Neural progenitor cell (in vitro differentiated cells): ENCODE measurements at regions not wholly inside any gene's neighbourhood (a gene's known extent, or its start where the extent isn't known, plus 50 kb on each side); places are given as distances from the start of the nearest gene placed in this dataset.

ENCODE experiments used
- DNase-seq: peaks from one replicate; pipeline ENCODE4 v3.0.0-alpha.2; 2016; ENCODE audit warnings: low spot score
- H2AFZ ChIP-seq: fragments of 200-600 bp; sonication (generic); replicated peaks from 2 replicates; pipeline ENCODE4 v1.6.1; 2016; ENCODE audit warnings: antibody characterized with exemption
- H3F3A ChIP-seq: fragments of 200-600 bp; sonication (generic); 2 replicates; pipeline ENCODE4 v1.6.1; 2016; ENCODE audit warnings: antibody characterized with exemption, low read depth
- H3K27ac ChIP-seq: fragments of 200-600 bp; sonication (generic); 2 replicates; pipeline ENCODE4 v1.5.1; 2016; ENCODE audit warnings: mild to moderate bottlenecking
- H3K27me3 ChIP-seq: fragments of 200-600 bp; sonication (generic); 2 replicates; pipeline ENCODE4 v1.6.1; 2016; ENCODE audit warnings: mild to moderate bottlenecking, moderate library complexity
- H3K36me3 ChIP-seq: fragments of 200-600 bp; sonication (generic); 2 replicates; pipeline ENCODE4 v1.5.1; 2016
- H3K4me1 ChIP-seq: fragments of 200-600 bp; sonication (generic); 2 replicates; pipeline ENCODE4 v1.6.1; 2016; ENCODE audit warnings: mixed run types
- H3K4me2 ChIP-seq: fragments of 200-600 bp; sonication (generic); 2 replicates; pipeline ENCODE4 v1.6.1; 2016
- H3K4me3 ChIP-seq: fragments of 200-600 bp; sonication (generic); 2 replicates; pipeline ENCODE4 v1.5.1; 2016
- H3K79me2 ChIP-seq: fragments of 200-600 bp; sonication (generic); 2 replicates; pipeline ENCODE4 v1.6.1; 2016; ENCODE audit warnings: low read depth
- H3K9ac ChIP-seq: fragments of 200-600 bp; sonication (generic); 2 replicates; pipeline ENCODE4 v1.6.1; 2016
- H3K9me3 ChIP-seq: fragments of 200-600 bp; sonication (generic); 2 replicates; pipeline ENCODE4 v1.5.1; 2016; ENCODE audit warnings: low read depth
- H4K20me1 ChIP-seq: fragments of 200-600 bp; sonication (generic); 2 replicates; pipeline ENCODE4 v1.6.1; 2016; ENCODE audit warnings: low read depth
- H3K27ac Mint-ChIP-seq: 3 replicates; pipeline ENCODE4 v1.8.0; 2021; ENCODE audit warnings: mixed read lengths
- H3K27me3 Mint-ChIP-seq: 2 replicates; pipeline ENCODE4 v1.8.0; 2022; ENCODE audit warnings: low read depth, mild to moderate bottlenecking, inconsistent platforms, moderate library complexity, mixed read lengths; ENCODE audit not compliant: insufficient read depth
- H3K36me3 Mint-ChIP-seq: 3 replicates; pipeline ENCODE4 v1.8.0; 2021; ENCODE audit warnings: mixed read lengths
- H3K4me1 Mint-ChIP-seq: 3 replicates; pipeline ENCODE4 v1.8.0; 2021; ENCODE audit warnings: mixed read lengths
- H3K4me3 Mint-ChIP-seq: 3 replicates; pipeline ENCODE4 v1.8.0; 2021; ENCODE audit warnings: mild to moderate bottlenecking, moderate library complexity, mixed read lengths
- H3K9me3 Mint-ChIP-seq: 3 replicates; pipeline ENCODE4 v1.8.0; 2020; ENCODE audit warnings: mixed read lengths
- CTCF ChIP-seq: fragments of 200-600 bp; sonication (generic); IDR thresholded peaks from 2 replicates; pipeline ENCODE4 v1.5.1; 2017; ENCODE audit warnings: antibody characterized with exemption, mild to moderate bottlenecking
- EZH2 ChIP-seq: fragments of 200-600 bp; sonication (generic); IDR thresholded peaks from 2 replicates; pipeline ENCODE4 v1.6.1; 2017; ENCODE audit warnings: antibody characterized with exemption, mild to moderate bottlenecking, moderate library complexity
- EZH2phosphoT487 ChIP-seq: fragments of 200-600 bp; sonication (generic); IDR thresholded peaks from 2 replicates; pipeline ENCODE4 v1.6.1; 2017; ENCODE audit warnings: antibody characterized with exemption

- H3K9me3 Mint-ChIP-seq, result no peaks in the 10 kb centered on the region
- Histone ChIP-seq H3K36me3 (no peaks in the 10 kb centered on the region), H2AFZ (no peak overlapping the region), H3K4me3 (no peak overlapping the region), H3K4me2 (no peak overlapping the region), H3K9me3 (peaks cover 12% of the 10 kb centered on the region), H3K4me1 (no peaks in the 10 kb centered on the region), H3K27me3 (no peaks in the 10 kb centered on the region), H3K27ac (no peak overlapping the region), H4K20me1 (no peaks in the 10 kb centered on the region), H3K9ac (no peak overlapping the region), H3F3A (no peaks in the 10 kb centered on the region), H3K79me2 (no peaks in the 10 kb centered on the region)
- H3K27ac Mint-ChIP-seq, result no peak overlapping the region
- H3K27me3 Mint-ChIP-seq, result no peaks in the 10 kb centered on the region
- TF ChIP-seq EZH2phosphoT487, result no peak
- no peaks in the 10 kb centered on the region for H3K36me3 Mint-ChIP-seq
- DNase-seq, result no peak
- no peaks in the 10 kb centered on the region for H3K4me1 Mint-ChIP-seq
- no peak overlapping the region for H3K4me3 Mint-ChIP-seq
Observed at GRCh38 chrX:122582975-122583305, 601.1 kb upstream of the GRIA3 start.

- Histone ChIP-seq H3K9me3 (peaks cover 6% of the 10 kb centered on the region), H3K27ac (no peak overlapping the region), H3K36me3 (no peaks in the 10 kb centered on the region), H3K9ac (no peak overlapping the region), H3K4me3 (no peak overlapping the region), H4K20me1 (no peaks in the 10 kb centered on the region), H2AFZ (no peak overlapping the region), H3K4me2 (no peak overlapping the region), H3K27me3 (no peaks in the 10 kb centered on the region), H3K4me1 (no peaks in the 10 kb centered on the region), H3F3A (no peaks in the 10 kb centered on the region), H3K79me2 (no peaks in the 10 kb centered on the region)
- H3K4me1 Mint-ChIP-seq, result peaks cover 2% of the 10 kb centered on the region
- H3K36me3 Mint-ChIP-seq, result no peaks in the 10 kb centered on the region
- TF ChIP-seq EZH2 (no peak), EZH2phosphoT487 (no peak)
- no peak overlapping the region for H3K27ac Mint-ChIP-seq
- H3K9me3 Mint-ChIP-seq, result no peaks in the 10 kb centered on the region
- H3K27me3 Mint-ChIP-seq, result no peaks in the 10 kb centered on the region
- DNase-seq, result no peak
- H3K4me3 Mint-ChIP-seq, result no peak overlapping the region
Observed at GRCh38 chrX:122583551-122583950, 600.5 kb upstream of the GRIA3 start.

- Histone ChIP-seq H3F3A (no peaks in the 10 kb centered on the region), H3K79me2 (no peaks in the 10 kb centered on the region), H3K4me3 (no peak overlapping the region), H3K4me1 (no peaks in the 10 kb centered on the region), H3K27ac (no peak overlapping the region), H2AFZ (no peak overlapping the region), H3K4me2 (no peak overlapping the region), H3K27me3 (no peaks in the 10 kb centered on the region), H3K9ac (no peak overlapping the region), H3K36me3 (no peaks in the 10 kb centered on the region), H3K9me3 (no peaks in the 10 kb centered on the region), H4K20me1 (no peaks in the 10 kb centered on the region)
- Mint-ChIP-seq H3K27me3 (no peaks in the 10 kb centered on the region), H3K4me3 (no peak overlapping the region), H3K27ac (no peak overlapping the region), H3K9me3 (no peaks in the 10 kb centered on the region), H3K4me1 (peaks cover 2% of the 10 kb centered on the region), H3K36me3 (no peaks in the 10 kb centered on the region)
- DNase-seq, result no peak
- TF ChIP-seq CTCF, result no peak
- TF ChIP-seq EZH2phosphoT487, result no peak
Observed at GRCh38 chrX:122584981-122585380, 599.1 kb upstream of the GRIA3 start.

- Histone ChIP-seq H4K20me1 (no peaks in the 10 kb centered on the region), H3K4me2 (no peak overlapping the region), H3K4me1 (peaks cover 5% of the 10 kb centered on the region), H3K9ac (no peak overlapping the region), H3K79me2 (no peaks in the 10 kb centered on the region), H3K27ac (no peak overlapping the region), H3K36me3 (no peaks in the 10 kb centered on the region), H3K4me3 (no peak overlapping the region), H2AFZ (no peak overlapping the region), H3F3A (no peaks in the 10 kb centered on the region), H3K9me3 (no peaks in the 10 kb centered on the region), H3K27me3 (no peaks in the 10 kb centered on the region)
- Mint-ChIP-seq H3K36me3 (no peaks in the 10 kb centered on the region), H3K27me3 (no peaks in the 10 kb centered on the region), H3K27ac (no peak overlapping the region), H3K9me3 (no peaks in the 10 kb centered on the region), H3K4me1 (peaks cover 2% of the 10 kb centered on the region), H3K4me3 (no peak overlapping the region)
- TF ChIP-seq CTCF, result no peak
- TF ChIP-seq EZH2phosphoT487, result no peak
- no peak for TF ChIP-seq EZH2
- no peak for DNase-seq
Observed at GRCh38 chrX:122586831-122587230, 597.2 kb upstream of the GRIA3 start.
